Vagina (tissue), 2 donors: ENCODE measurements at regions not wholly inside any gene's neighbourhood (a gene's known extent, or its start where the extent isn't known, plus 50 kb on each side); places are given as distances from the start of the nearest gene placed in this dataset.

ENCODE experiments used
- DNase-seq, 2 donors: peaks; one replicate each; pipeline ENCODE4 v3.0.0-alpha.2; 2017; ENCODE audit errors: extremely low spot score in 2 of 2
- H3K27ac ChIP-seq: fragments of 200-600 bp; sonication (generic); one replicate; pipeline ENCODE4 v1.5.1; 2019
- H3K27me3 ChIP-seq: fragments of 200-600 bp; sonication (generic); one replicate; pipeline ENCODE4 v1.5.1; 2019
- H3K36me3 ChIP-seq, 2 donors: fragments of 200-600 bp; sonication (generic); one replicate each; pipeline ENCODE4 v1.5.1; 2017 to 2019
- H3K4me1 ChIP-seq: fragments of 200-600 bp; sonication (generic); one replicate; pipeline ENCODE4 v1.5.1; 2019
- H3K4me3 ChIP-seq, 2 donors: fragments of 200-600 bp; sonication (generic); 1 replicate in 1 of 2; 2 replicates in 1 of 2; pipeline ENCODE4 v1.5.1; 2016 to 2019
- H3K9me3 ChIP-seq: fragments of 200-600 bp; sonication (generic); one replicate; pipeline ENCODE4 v1.5.1; 2019
- CTCF ChIP-seq, 3 experiments: fragments of 450-650 bp in 2 of 3; fragments of 200-600 bp in 1 of 3; sonication (generic) in 1 of 3; IDR thresholded peaks; one replicate each; pipeline ENCODE4 v1.5.1; 2017 to 2019; ENCODE audit warnings: antibody characterized with exemption in 3 of 3, mild to moderate bottlenecking in 2 of 3, moderate library complexity in 2 of 3
- POLR2A ChIP-seq, 2 donors: fragments of 450-650 bp; IDR thresholded peaks; one replicate each; pipeline ENCODE4 v1.6.1; 2017; ENCODE audit warnings: antibody characterized with exemption in 2 of 2, mild to moderate bottlenecking in 2 of 2, moderate library complexity in 2 of 2
- POLR2AphosphoS5 ChIP-seq, 2 donors: sonication (generic); formaldehyde crosslinking; IDR thresholded peaks; one replicate each; pipeline ENCODE4 v1.9.0; 2017; ENCODE audit warnings: antibody characterized with exemption in 2 of 2, mild to moderate bottlenecking in 2 of 2, low read depth in 1 of 2; ENCODE audit not compliant: insufficient read depth in 1 of 2
- intact Hi-C: fragments of 100-400 bp; cut with DNase I; formaldehyde crosslinking; loops from one replicate; pipeline ENCODE4 v1.15.1; 2023

- Histone ChIP-seq H3K4me3 (no peak overlapping the region), H3K4me1 (no peaks in the 10 kb centered on the region), H3K36me3 (no peaks in the 10 kb centered on the region), H3K9me3 (no peaks in the 10 kb centered on the region), H3K27ac (no peak overlapping the region), H3K27me3 (no peaks in the 10 kb centered on the region)
- DNase-seq = no peak
- no peak for TF ChIP-seq CTCF (IDR thresholded peaks at IDR 0.05)
- no peak for TF ChIP-seq POLR2A (IDR thresholded peaks at IDR 0.05)
- no peak for TF ChIP-seq POLR2AphosphoS5 (IDR thresholded peaks at IDR 0.05; ENCODE audit: insufficient read depth in 1 of 2, low read depth in 1 of 2)
- intact Hi-C loops = no loop called here
Observed at GRCh38 chr6:120994573-120994967, 339.7 kb downstream of the TBC1D32 start.

GRCh38 chr6:120993929-120994572 is 340.2 kb downstream of the TBC1D32 start:
- no peak for TF ChIP-seq POLR2A (IDR thresholded peaks at IDR 0.05)
- TF ChIP-seq POLR2AphosphoS5 (IDR thresholded peaks at IDR 0.05; ENCODE audit: insufficient read depth in 1 of 2, low read depth in 1 of 2) = no peak
- no peak for TF ChIP-seq CTCF (IDR thresholded peaks at IDR 0.05)
- intact Hi-C loops = no loop called here

GRCh38 chr6:120992257-120992656 is 342.0 kb downstream of the TBC1D32 start:
- Histone ChIP-seq H3K4me3 (no peak overlapping the region), H3K4me1 (no peaks in the 10 kb centered on the region), H3K27ac (no peak overlapping the region), H3K27me3 (no peaks in the 10 kb centered on the region), H3K36me3 (no peaks in the 10 kb centered on the region), H3K9me3 (no peaks in the 10 kb centered on the region)
- no peak for TF ChIP-seq POLR2A (IDR thresholded peaks at IDR 0.05)
- no peak for DNase-seq
- intact Hi-C loops = no loop called here

More at GRCh38 chr6:120993929-120994572, 340.2 kb downstream of the TBC1D32 start:
- Histone ChIP-seq H3K27ac (no peak overlapping the region), H3K36me3 (no peaks in the 10 kb centered on the region), H3K4me3 (no peak overlapping the region), H3K9me3 (no peaks in the 10 kb centered on the region), H3K27me3 (no peaks in the 10 kb centered on the region), H3K4me1 (no peaks in the 10 kb centered on the region)
- DNase-seq = no peak

- Histone ChIP-seq H3K27me3 (no peaks in the 10 kb centered on the region), H3K36me3 (no peaks in the 10 kb centered on the region), H3K27ac (no peak overlapping the region), H3K4me1 (no peaks in the 10 kb centered on the region), H3K9me3 (no peaks in the 10 kb centered on the region), H3K4me3 (no peak overlapping the region)
- no peak for DNase-seq
- intact Hi-C loops = no loop called here
- TF ChIP-seq POLR2A (IDR thresholded peaks at IDR 0.05) (no peak), CTCF (IDR thresholded peaks at IDR 0.05) (no peak), POLR2AphosphoS5 (IDR thresholded peaks at IDR 0.05; ENCODE audit: insufficient read depth in 1 of 2, low read depth in 1 of 2) (no peak)
Observed at GRCh38 chr6:120990866-120991265, 343.4 kb downstream of the TBC1D32 start.

- Histone ChIP-seq H3K27ac (no peak overlapping the region), H3K4me3 (no peak overlapping the region), H3K27me3 (no peaks in the 10 kb centered on the region), H3K9me3 (no peaks in the 10 kb centered on the region), H3K36me3 (no peaks in the 10 kb centered on the region), H3K4me1 (no peaks in the 10 kb centered on the region)
- no peak for DNase-seq
- intact Hi-C loops = no loop called here
- TF ChIP-seq POLR2A (IDR thresholded peaks at IDR 0.05) = no peak
- no peak for TF ChIP-seq CTCF (IDR thresholded peaks at IDR 0.05)
- no peak for TF ChIP-seq POLR2AphosphoS5 (IDR thresholded peaks at IDR 0.05; ENCODE audit: insufficient read depth in 1 of 2, low read depth in 1 of 2)
Observed at GRCh38 chr6:120981835-120982234, 352.4 kb downstream of the TBC1D32 start.
